OCI-LY3 (cell line): ENCODE measurements at regions not wholly inside any gene's neighbourhood (a gene's known extent, or its start where the extent isn't known, plus 50 kb on each side); places are given as distances from the start of the nearest gene placed in this dataset.

Experiments
- EZH2phosphoT487 ChIP-seq: fragments of 200-600 bp; shearing (Covaris generic); IDR thresholded peaks from 2 replicates; pipeline ENCODE4 v1.6.1; 2018; ENCODE audit warnings: antibody characterized with exemption, mixed run types, low read depth
- TF ChIP-seq, protein P1 (sequence below): fragments of 200-600, 300-600 bp; sonication (generic); IDR thresholded peaks from 2 replicates; pipeline ENCODE4 v1.5.1; 2014; ENCODE audit warnings: antibody characterized with exemption, low read length, low read depth

DNA sequence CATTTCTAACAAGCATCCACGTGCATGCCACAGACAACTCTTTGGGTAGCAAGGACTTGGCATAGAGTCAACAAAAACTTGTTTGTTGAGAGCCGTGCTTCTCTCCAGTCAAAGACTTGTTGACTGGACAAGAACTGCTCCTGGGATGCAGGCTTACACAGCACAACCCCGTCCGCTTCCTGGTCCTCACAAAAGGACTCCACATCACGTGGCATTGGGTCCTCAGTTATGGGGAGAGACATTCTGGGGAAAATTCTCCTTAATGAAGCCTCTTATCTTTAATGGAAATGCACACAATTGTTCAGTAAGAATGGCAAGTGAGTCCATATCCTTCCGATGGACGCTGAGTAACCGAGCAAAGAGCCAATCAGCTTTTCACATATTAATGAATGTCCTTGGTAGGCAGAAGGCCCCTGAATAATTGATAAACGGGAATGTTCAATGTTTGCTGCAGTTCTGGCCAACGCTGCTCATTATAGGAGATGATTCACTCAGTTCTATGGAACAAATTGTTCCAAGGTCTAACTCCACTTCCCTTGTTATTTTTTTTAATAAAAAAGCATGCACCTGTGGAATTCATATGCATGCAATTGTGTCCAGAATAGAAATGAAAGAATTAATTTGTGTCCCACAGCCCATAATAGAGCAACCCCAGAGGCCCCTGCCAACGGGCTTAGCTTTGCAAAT, 97.0 kb upstream of the ZNF366 start:
- TF ChIP-seq, protein P1, sequence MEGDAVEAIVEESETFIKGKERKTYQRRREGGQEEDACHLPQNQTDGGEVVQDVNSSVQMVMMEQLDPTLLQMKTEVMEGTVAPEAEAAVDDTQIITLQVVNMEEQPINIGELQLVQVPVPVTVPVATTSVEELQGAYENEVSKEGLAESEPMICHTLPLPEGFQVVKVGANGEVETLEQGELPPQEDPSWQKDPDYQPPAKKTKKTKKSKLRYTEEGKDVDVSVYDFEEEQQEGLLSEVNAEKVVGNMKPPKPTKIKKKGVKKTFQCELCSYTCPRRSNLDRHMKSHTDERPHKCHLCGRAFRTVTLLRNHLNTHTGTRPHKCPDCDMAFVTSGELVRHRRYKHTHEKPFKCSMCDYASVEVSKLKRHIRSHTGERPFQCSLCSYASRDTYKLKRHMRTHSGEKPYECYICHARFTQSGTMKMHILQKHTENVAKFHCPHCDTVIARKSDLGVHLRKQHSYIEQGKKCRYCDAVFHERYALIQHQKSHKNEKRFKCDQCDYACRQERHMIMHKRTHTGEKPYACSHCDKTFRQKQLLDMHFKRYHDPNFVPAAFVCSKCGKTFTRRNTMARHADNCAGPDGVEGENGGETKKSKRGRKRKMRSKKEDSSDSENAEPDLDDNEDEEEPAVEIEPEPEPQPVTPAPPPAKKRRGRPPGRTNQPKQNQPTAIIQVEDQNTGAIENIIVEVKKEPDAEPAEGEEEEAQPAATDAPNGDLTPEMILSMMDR: no peak
- TF ChIP-seq EZH2phosphoT487: no peak
